OCI-LY3 (cell line): ENCODE measurements at regions not wholly inside any gene's neighbourhood (a gene's known extent, or its start where the extent isn't known, plus 50 kb on each side); places are given as distances from the start of the nearest gene placed in this dataset.
A peak's percentile ranks its signal among the peaks of the same experiment; 100 is the strongest.

Experiments
- H2AFZ ChIP-seq: fragments of 200-600, 300-600 bp; shearing (Covaris generic); 2 replicates; pipeline ENCODE4 v1.6.0; 2014; ENCODE audit warnings: antibody characterized with exemption, low read depth, low read length
- H3K27ac ChIP-seq: fragments of 200-600, 300-600 bp; sonication (generic); 2 replicates; pipeline ENCODE4 v1.5.1; 2014; ENCODE audit warnings: mild to moderate bottlenecking, low read length, moderate library complexity, mixed read lengths
- H3K27me3 ChIP-seq: fragments of 200-600, 300-600 bp; sonication (generic); 2 replicates; pipeline ENCODE4 v1.6.1; 2014; ENCODE audit warnings: low read depth, low read length, mixed read lengths
- H3K36me3 ChIP-seq: fragments of 200-600, 300-600 bp; sonication (generic); replicated peaks from 2 replicates; pipeline ENCODE3; 2014; ENCODE audit warnings: low read depth, low read length, mixed read lengths
- H3K4me1 ChIP-seq: fragments of 300-600, 200-600 bp; sonication (generic); 2 replicates; pipeline ENCODE4 v1.6.1; 2014; ENCODE audit warnings: low read length, mixed read lengths
- H3K4me2 ChIP-seq: fragments of 200-600, 300-600 bp; sonication (generic); 2 replicates; pipeline ENCODE4 v1.6.1; 2014; ENCODE audit warnings: low read length, mixed read lengths
- H3K4me3 ChIP-seq: fragments of 300-600, 200-600 bp; sonication (generic); 2 replicates; pipeline ENCODE4 v1.5.1; 2014; ENCODE audit warnings: antibody characterized with exemption, mild to moderate bottlenecking, low read length, moderate library complexity
- H3K79me2 ChIP-seq: fragments of 300-600, 200-600 bp; shearing (Covaris generic); 2 replicates; pipeline ENCODE4 v1.6.1; 2014; ENCODE audit warnings: mild to moderate bottlenecking, low read length, mixed read lengths
- H3K9ac ChIP-seq: fragments of 300-600, 200-600 bp; shearing (Covaris generic); 2 replicates; pipeline ENCODE4 v1.6.0; 2014; ENCODE audit warnings: mild to moderate bottlenecking, low read length, moderate library complexity
- H3K9me3 ChIP-seq: fragments of 200-600, 300-600 bp; shearing (Covaris generic); 2 replicates; pipeline ENCODE4 v1.6.1; 2014; ENCODE audit warnings: low read length, mixed read lengths; ENCODE audit not compliant: insufficient read depth
- H4K20me1 ChIP-seq: fragments of 200-600, 300-600 bp; sonication (generic); 2 replicates; pipeline ENCODE4 v1.6.1; 2016; ENCODE audit warnings: low read length, mixed read lengths; ENCODE audit not compliant: insufficient read depth
- CTCF ChIP-seq: fragments of 200-600, 300-600 bp; sonication (generic); IDR thresholded peaks from 2 replicates; pipeline ENCODE4 v1.5.1; 2014; ENCODE audit warnings: antibody characterized with exemption, low read length, low read depth
- EZH2phosphoT487 ChIP-seq: fragments of 200-600 bp; shearing (Covaris generic); IDR thresholded peaks from 2 replicates; pipeline ENCODE4 v1.6.1; 2018; ENCODE audit warnings: antibody characterized with exemption, mixed run types, low read depth

- TF ChIP-seq CTCF (no peak), EZH2phosphoT487 (no peak)
Measured at GRCh38 chr6:15145821-15146220, 100.0 kb upstream of the JARID2 start.

GRCh38 chr6:15147827-15148226 lies 98.0 kb upstream of the JARID2 start:
- Histone ChIP-seq H3K4me2 (0 out of 2 replicates have a peak overlapping the region, but pooled peaks have one; percentile 23), H3K4me1 (peaks cover 30% of the 10 kb centered on the region), H3K36me3 (no peaks in the 10 kb centered on the region), H3K27ac (no peak overlapping the region), H3K9ac (no peak overlapping the region), H4K20me1 (no peaks in the 10 kb centered on the region), H2AFZ (peak overlapping the region; percentile 81; the same call in 1 of the 2 replicates), H3K4me3 (no peak overlapping the region), H3K9me3 (no peaks in the 10 kb centered on the region), H3K79me2 (no peaks in the 10 kb centered on the region), H3K27me3 (no peaks in the 10 kb centered on the region)
- TF ChIP-seq EZH2phosphoT487 (no peak), CTCF (no peak)

More at GRCh38 chr6:15145821-15146220, 100.0 kb upstream of the JARID2 start:
- Histone ChIP-seq H3K79me2 (no peaks in the 10 kb centered on the region), H4K20me1 (no peaks in the 10 kb centered on the region), H3K36me3 (no peaks in the 10 kb centered on the region), H3K4me1 (peaks cover 21% of the 10 kb centered on the region), H3K27me3 (no peaks in the 10 kb centered on the region), H3K4me2 (no peak overlapping the region), H3K9ac (no peak overlapping the region), H2AFZ (no peak overlapping the region), H3K9me3 (no peaks in the 10 kb centered on the region), H3K4me3 (no peak overlapping the region), H3K27ac (no peak overlapping the region)

- H3K9ac ChIP-seq = no peak overlapping the region
Measured at GRCh38 chr6:15148356-15148946, 97.4 kb upstream of the JARID2 start.

GRCh38 chr6:15150207-15150606 lies 95.7 kb upstream of the JARID2 start:
- Histone ChIP-seq H3K9me3 (no peaks in the 10 kb centered on the region), H3K36me3 (no peaks in the 10 kb centered on the region), H3K9ac (no peak overlapping the region), H3K4me3 (no peak overlapping the region), H2AFZ (no peak overlapping the region), H3K27ac (no peak overlapping the region), H3K4me2 (peak overlapping the region; percentile 15; the same call in 1 of the 2 replicates), H4K20me1 (no peaks in the 10 kb centered on the region), H3K27me3 (no peaks in the 10 kb centered on the region), H3K79me2 (no peaks in the 10 kb centered on the region), H3K4me1 (peaks cover 30% of the 10 kb centered on the region)
- TF ChIP-seq EZH2phosphoT487 (no peak), CTCF (no peak)

More at GRCh38 chr6:15148356-15148946, 97.4 kb upstream of the JARID2 start:
- Histone ChIP-seq H3K27me3 (no peaks in the 10 kb centered on the region), H3K36me3 (no peaks in the 10 kb centered on the region), H3K4me3 (no peak overlapping the region), H3K9me3 (no peaks in the 10 kb centered on the region), H3K79me2 (no peaks in the 10 kb centered on the region), H3K27ac (no peak overlapping the region), H4K20me1 (no peaks in the 10 kb centered on the region), H2AFZ (peak overlapping the region; percentile 81), H3K4me1 (peaks cover 30% of the 10 kb centered on the region), H3K4me2 (peak overlapping the region; percentile 23; the same call in 1 of the 2 replicates)
- no peak for TF ChIP-seq CTCF
- TF ChIP-seq EZH2phosphoT487 = no peak
